ENCODE measurements at regions not wholly inside any gene's neighbourhood (a gene's known extent, or its start where the extent isn't known, plus 50 kb on each side); places are given as distances from the start of the nearest gene placed in this dataset.
A peak's percentile ranks its signal among the peaks of the same experiment; 100 is the strongest.
"Not testable (repeated sequence)": the region's sequence is repeated elsewhere in the genome, so short reads cannot be mapped to it uniquely, and the experiment has no call there.

GRCh38 chr10:6877722-6878392, 297.8 kb upstream of the PRKCQ start:
- DNase-seq = peak; percentile 72

- peak; percentile 38 for DNase-seq
Observed at GRCh38 chr10:6877336-6877721, 297.3 kb upstream of the PRKCQ start.

GRCh38 chr10:6875269-6875865, 295.3 kb upstream of the PRKCQ start:
- no peak for DNase-seq

GRCh38 chr10:6871128-6871527, 291.1 kb upstream of the PRKCQ start:
- DNase-seq = no peak

GRCh38 chr10:6868036-6868725, 288.1 kb upstream of the PRKCQ start:
- DNase-seq = no peak

- DNase-seq = no peak
Observed at GRCh38 chr10:6866757-6867156, 286.7 kb upstream of the PRKCQ start.

GRCh38 chr10:6864142-6864541, 284.1 kb upstream of the PRKCQ start:
- DNase-seq = no peak

GRCh38 chr10:6863381-6863780, 283.3 kb upstream of the PRKCQ start:
- DNase-seq = no peak

GRCh38 chr10:6850452-6850851, 270.4 kb upstream of the PRKCQ start:
- no peak for DNase-seq

- DNase-seq = no peak
Observed at GRCh38 chr10:6847561-6847960, 267.5 kb upstream of the PRKCQ start.

GRCh38 chr10:6843894-6844650, 264.0 kb upstream of the PRKCQ start:
- no peak for DNase-seq

GRCh38 chr10:6843481-6843881, 263.4 kb upstream of the PRKCQ start:
- DNase-seq = no peak

GRCh38 chr10:6842722-6843121, 262.6 kb upstream of the PRKCQ start:
- no peak for DNase-seq

- DNase-seq = no peak
Observed at GRCh38 chr10:6841761-6842160, 261.7 kb upstream of the PRKCQ start.

- no peak for DNase-seq
Observed at GRCh38 chr10:6840766-6841165, 260.7 kb upstream of the PRKCQ start.

- DNase-seq = no peak
Observed at GRCh38 chr10:6840201-6840691, 260.2 kb upstream of the PRKCQ start.

GRCh38 chr10:6838118-6838517, 258.0 kb upstream of the PRKCQ start:
- no peak for DNase-seq

GRCh38 chr10:6833458-6834011, 253.5 kb upstream of the PRKCQ start:
- DNase-seq = no peak

GRCh38 chr10:6830981-6831380, 250.9 kb upstream of the PRKCQ start:
- DNase-seq = not testable (repeated sequence)

- DNase-seq = not testable (repeated sequence)
Observed at GRCh38 chr10:6824793-6825192, 244.7 kb upstream of the PRKCQ start.

GRCh38 chr10:6823770-6824169, 243.7 kb upstream of the PRKCQ start:
- no peak for DNase-seq

GRCh38 chr10:6819301-6819700, 239.2 kb upstream of the PRKCQ start:
- no peak for DNase-seq

Data from muscle of arm (tissue), 1 donor.